A673 (cell line): ENCODE measurements at regions not wholly inside any gene's neighbourhood (a gene's known extent, or its start where the extent isn't known, plus 50 kb on each side); places are given as distances from the start of the nearest gene placed in this dataset.

Experiments
- BruUV-seq: library from RNA; stranded (reverse); fragments of 400-500 nt; replicated peaks from 2 replicates; lab custom pipeline; 2021; lab: Mats Ljungman, UMichigan
- CTCF ChIA-PET: fragments of 300-600 bp; sonication (Branson Sonifier 250); formaldehyde crosslinking; loops from one replicate; lab custom pipeline; 2022; ENCODE audit warnings: antibody characterized with exemption; lab: Charles Lee
- POLR2A ChIA-PET: fragments of 300-600 bp; sonication (Branson Sonifier 250); formaldehyde crosslinking; loops from one replicate; lab custom pipeline; 2022; ENCODE audit warnings: antibody characterized with exemption; ENCODE audit not compliant: low non-redundant PET; lab: Charles Lee
- DNase-seq: peaks from one replicate; pipeline ENCODE4 v3.0.0-alpha.2; 2015; ENCODE audit warnings: low spot score
- H3K27ac ChIP-seq: fragments of 200-600 bp; sonication (generic); 2 replicates; pipeline ENCODE4 v1.5.1; 2016; ENCODE audit warnings: mixed run types, low read depth, mild to moderate bottlenecking, mixed read lengths, antibody characterized with exemption, low read length; ENCODE audit not compliant: poor library complexity, severe bottlenecking
- H3K27me3 ChIP-seq: fragments of 200-600 bp; sonication (generic); replicated peaks from 2 replicates; pipeline ENCODE4 v1.6.1; 2017; ENCODE audit warnings: mixed run types, low read depth, mild to moderate bottlenecking, mixed read lengths, antibody characterized with exemption, low read length; ENCODE audit not compliant: insufficient read depth, poor library complexity
- H3K36me3 ChIP-seq: fragments of 200-600 bp; sonication (generic); 2 replicates; pipeline ENCODE4 v1.6.1; 2016; ENCODE audit warnings: mixed run types, mild to moderate bottlenecking, mixed read lengths, antibody characterized with exemption, low read length; ENCODE audit not compliant: insufficient read depth, poor library complexity, severe bottlenecking
- H3K4me1 ChIP-seq: fragments of 200-600 bp; sonication (generic); 2 replicates; pipeline ENCODE4 v1.6.1; 2017; ENCODE audit warnings: mixed run types, mild to moderate bottlenecking, mixed read lengths, antibody characterized with exemption, low read length; ENCODE audit not compliant: insufficient read depth, poor library complexity, severe bottlenecking
- H3K4me3 ChIP-seq: fragments of 200-600 bp; sonication (generic); 2 replicates; pipeline ENCODE4 v1.5.1; 2016; ENCODE audit warnings: low read depth, mixed run types, mild to moderate bottlenecking, mixed read lengths, low read length; ENCODE audit not compliant: poor library complexity, severe bottlenecking
- H3K9me3 ChIP-seq: fragments of 200-600 bp; sonication (generic); 2 replicates; pipeline ENCODE4 v1.6.1; 2016; ENCODE audit warnings: mixed run types, low read depth, mild to moderate bottlenecking, mixed read lengths, antibody characterized with exemption, low read length; ENCODE audit not compliant: poor library complexity, severe bottlenecking
- CTCF ChIP-seq: fragments of 300-800, 200-600 bp; sonication (generic); conservative IDR thresholded peaks from 2 replicates; pipeline ENCODE4 v1.5.1; 2017; ENCODE audit warnings: low read depth, mild to moderate bottlenecking, antibody characterized with exemption, low read length, moderate library complexity, mixed read lengths
- EZH2 ChIP-seq: fragments of 200-600 bp; sonication (generic); IDR thresholded peaks from 2 replicates; pipeline ENCODE4 v1.6.1; 2017; ENCODE audit warnings: borderline replicate concordance, low read depth, mild to moderate bottlenecking, mixed read lengths, antibody characterized with exemption, low read length; ENCODE audit not compliant: poor library complexity, severe bottlenecking
- intact Hi-C: fragments of 100-400 bp; cut with micrococcal nuclease; formaldehyde crosslinking; loops from one replicate; pipeline ENCODE4 v1.10.0; 2022; ENCODE audit not compliant: unreplicated experiment

- Histone ChIP-seq H3K4me1 (no peaks in the 10 kb centered on the region), H3K27ac (no peak overlapping the region), H3K36me3 (no peaks in the 10 kb centered on the region), H3K4me3 (no peak overlapping the region), H3K9me3 (no peaks in the 10 kb centered on the region), H3K27me3 (no peaks in the 10 kb centered on the region)
- BruUV-seq = no TSS peak
- TF ChIP-seq CTCF = no peak
- no peak for TF ChIP-seq EZH2
- intact Hi-C loops = no loop called here
- CTCF ChIA-PET = no interaction called here
- POLR2A ChIA-PET = no interaction called here
- DNase-seq = no peak
Observed at GRCh38 chrX:107576841-107577240, 51.5 kb upstream of the PRPS1 start.

DNA sequence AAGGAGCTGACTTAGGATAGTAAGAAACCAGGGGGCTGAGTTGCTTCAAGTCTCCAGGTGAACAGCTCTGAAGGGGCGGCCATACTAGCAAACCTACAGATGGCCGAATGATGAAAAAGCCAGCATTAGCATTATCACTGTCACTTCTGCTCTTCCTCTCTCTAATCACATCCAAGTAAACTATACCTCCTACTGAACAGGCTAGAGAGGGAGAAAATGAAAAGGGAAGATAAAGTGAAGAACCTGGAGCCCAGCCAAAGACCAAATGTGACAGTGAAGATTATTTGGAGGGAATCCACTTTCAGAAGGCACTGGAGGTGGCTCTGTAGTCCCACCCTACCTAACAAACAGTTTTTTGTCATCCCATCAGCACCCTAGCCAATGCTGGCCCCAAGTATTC, 50.4 kb upstream of the PRPS1 start:
- Histone ChIP-seq H3K4me1 (no peaks in the 10 kb centered on the region), H3K27ac (no peak overlapping the region), H3K4me3 (no peak overlapping the region), H3K9me3 (no peaks in the 10 kb centered on the region), H3K27me3 (no peaks in the 10 kb centered on the region), H3K36me3 (no peaks in the 10 kb centered on the region)
- intact Hi-C loops = no loop called here
- BruUV-seq = no TSS peak
- ChIA-PET CTCF (no interaction called here), POLR2A (no interaction called here)
- no peak for DNase-seq
- TF ChIP-seq EZH2 = no peak
- no peak for TF ChIP-seq CTCF
